CD8-positive, alpha-beta memory T cell (primary cell): ENCODE measurements at regions not wholly inside any gene's neighbourhood (a gene's known extent, or its start where the extent isn't known, plus 50 kb on each side); places are given as distances from the start of the nearest gene placed in this dataset.
"Not testable (repeated sequence)": the region's sequence is repeated elsewhere in the genome, so short reads cannot be mapped to it uniquely, and the experiment has no call there.

Experiments used
- CTCF ChIA-PET: fragments of 350-600 bp; sonication (Branson Sonifier 250); formaldehyde crosslinking; loops from one replicate; lab custom pipeline; 2021; ENCODE audit warnings: antibody characterized with exemption; lab: Charles Lee
- POLR2A ChIA-PET: fragments of 350-600 bp; sonication (Branson Sonifier 250); formaldehyde crosslinking; loops from one replicate; lab custom pipeline; 2021; ENCODE audit warnings: antibody characterized with exemption; lab: Charles Lee
- DNase-seq, 5 donors: peaks; one replicate each; pipeline versions ENCODE4 v3.0.0 to v3.0.0-alpha.2; 2020 to 2022; ENCODE audit warnings: mixed read lengths in 1 of 5
- H3K27ac ChIP-seq: one replicate; pipeline ENCODE4 v1.7.0; 2013; ENCODE audit warnings: low read depth, mild to moderate bottlenecking, low read length, moderate library complexity
- H3K27me3 ChIP-seq: 2 replicates; pipeline ENCODE4 v1.7.0; 2013; ENCODE audit warnings: low read length, mild to moderate bottlenecking; ENCODE audit not compliant: insufficient read depth, poor library complexity, severe bottlenecking
- H3K36me3 ChIP-seq: 2 replicates; pipeline ENCODE4 v1.7.0; 2013; ENCODE audit warnings: mild to moderate bottlenecking, low read length, moderate library complexity; ENCODE audit not compliant: insufficient read depth
- H3K4me1 ChIP-seq: 2 replicates; pipeline ENCODE4 v1.7.0; 2013; ENCODE audit warnings: mild to moderate bottlenecking, low read length, moderate library complexity; ENCODE audit not compliant: insufficient read depth
- H3K4me3 ChIP-seq: 2 replicates; pipeline ENCODE4 v1.7.0; 2013; ENCODE audit warnings: mild to moderate bottlenecking, low read length
- H3K9me3 ChIP-seq: 2 replicates; pipeline ENCODE4 v1.7.0; 2013; ENCODE audit warnings: mild to moderate bottlenecking, low read length
- H3K27ac Mint-ChIP-seq, 8 donors: one replicate each; pipeline ENCODE4 v1.8.0; 2020 to 2021; ENCODE audit warnings: mixed read lengths in 8 of 8, mild to moderate bottlenecking in 6 of 8, inconsistent platforms in 3 of 8, moderate library complexity in 3 of 8
- H3K27me3 Mint-ChIP-seq, 2 donors: one replicate each; pipeline ENCODE4 v1.8.0; 2020 to 2021; ENCODE audit warnings: mixed read lengths in 2 of 2, mild to moderate bottlenecking in 1 of 2, moderate library complexity in 1 of 2
- H3K36me3 Mint-ChIP-seq, 3 donors: one replicate each; pipeline ENCODE4 v1.8.0; 2020 to 2021; ENCODE audit warnings: mixed read lengths in 3 of 3, inconsistent platforms in 1 of 3, mild to moderate bottlenecking in 1 of 3
- H3K4me1 Mint-ChIP-seq, 3 donors: one replicate each; pipeline ENCODE4 v1.8.0; 2020 to 2021; ENCODE audit warnings: mixed read lengths in 3 of 3, inconsistent platforms in 1 of 3, mild to moderate bottlenecking in 1 of 3
- H3K4me3 Mint-ChIP-seq, 7 donors: one replicate each; pipeline ENCODE4 v1.8.0; 2020 to 2021; ENCODE audit warnings: mixed read lengths in 7 of 7, mild to moderate bottlenecking in 6 of 7, moderate library complexity in 4 of 7, inconsistent platforms in 2 of 7
- H3K9me3 Mint-ChIP-seq, 5 donors: one replicate each; pipeline ENCODE4 v1.8.0; 2020 to 2022; ENCODE audit warnings: mixed read lengths in 5 of 5, mild to moderate bottlenecking in 3 of 5, moderate library complexity in 2 of 5, inconsistent platforms in 1 of 5

- Histone ChIP-seq H3K27me3 (no peaks in the 10 kb centered on the region), H3K27ac (no peak overlapping the region), H3K9me3 (no peaks in the 10 kb centered on the region), H3K4me1 (no peaks in the 10 kb centered on the region), H3K36me3 (no peaks in the 10 kb centered on the region), H3K4me3 (no peak overlapping the region)
- no peak for DNase-seq
- Mint-ChIP-seq H3K27me3 (peaks cover 14 to 28% of the 10 kb centered on the region in 2 donors), H3K27ac (no peak overlapping the region), H3K36me3 (peaks cover 0 to 2% (median 0%) of the 10 kb centered on the region in 3 donors), H3K4me1 (no peaks in the 10 kb centered on the region), H3K9me3 (no peaks in the 10 kb centered on the region), H3K4me3 (no peak overlapping the region)
- POLR2A ChIA-PET = no interaction called here
- CTCF ChIA-PET = no interaction called here
Measured at GRCh38 chr11:122202161-122202950, 86.3 kb upstream of the BLID start.

- H3K4me1 Mint-ChIP-seq = no peaks in the 10 kb centered on the region
- POLR2A ChIA-PET = no interaction called here
- H3K4me3 Mint-ChIP-seq = no peak overlapping the region
- peaks cover 11 to 24% of the 10 kb centered on the region in 2 donors for H3K27me3 Mint-ChIP-seq
- Histone ChIP-seq H3K4me1 (no peaks in the 10 kb centered on the region), H3K4me3 (no peak overlapping the region), H3K27ac (no peak overlapping the region), H3K9me3 (no peaks in the 10 kb centered on the region), H3K27me3 (no peaks in the 10 kb centered on the region), H3K36me3 (no peaks in the 10 kb centered on the region)
- CTCF ChIA-PET = no interaction called here
- no peak overlapping the region for H3K27ac Mint-ChIP-seq
- H3K9me3 Mint-ChIP-seq = no peaks in the 10 kb centered on the region
- no peak for DNase-seq
- H3K36me3 Mint-ChIP-seq = peaks cover 0 to 2% (median 0%) of the 10 kb centered on the region in 3 donors
Measured at GRCh38 chr11:122201106-122201505, 85.1 kb upstream of the BLID start.

- no peak overlapping the region for H3K27ac ChIP-seq
- POLR2A ChIA-PET = no interaction called here
- no peak for DNase-seq
- no peak overlapping the region for H3K4me3 ChIP-seq
- no peak overlapping the region for H3K27ac Mint-ChIP-seq
- no peaks in the 10 kb centered on the region for H3K4me1 Mint-ChIP-seq
- no peaks in the 10 kb centered on the region for H3K9me3 ChIP-seq
- H3K36me3 Mint-ChIP-seq = peaks cover 0 to 2% (median 0%) of the 10 kb centered on the region in 3 donors
- no peaks in the 10 kb centered on the region for H3K27me3 ChIP-seq
- no peaks in the 10 kb centered on the region for H3K9me3 Mint-ChIP-seq
- peaks cover 6 to 20% of the 10 kb centered on the region in 2 donors for H3K27me3 Mint-ChIP-seq
- no peaks in the 10 kb centered on the region for H3K36me3 ChIP-seq
- H3K4me3 Mint-ChIP-seq = no peak overlapping the region
- no peaks in the 10 kb centered on the region for H3K4me1 ChIP-seq
- CTCF ChIA-PET = no interaction called here
Measured at GRCh38 chr11:122199661-122200060, 83.6 kb upstream of the BLID start.

GRCh38 chr11:122198291-122198983 is 82.4 kb upstream of the BLID start:
- H3K36me3 Mint-ChIP-seq = peaks cover 0 to 2% (median 0%) of the 10 kb centered on the region in 3 donors
- no peaks in the 10 kb centered on the region for H3K4me1 ChIP-seq
- no peaks in the 10 kb centered on the region for H3K27me3 ChIP-seq
- no peaks in the 10 kb centered on the region for H3K9me3 Mint-ChIP-seq
- H3K4me3 Mint-ChIP-seq = no peak overlapping the region
- no peak for DNase-seq
- POLR2A ChIA-PET = no interaction called here
- H3K4me1 Mint-ChIP-seq = no peaks in the 10 kb centered on the region
- H3K27ac Mint-ChIP-seq = no peak overlapping the region
- H3K27ac ChIP-seq = no peak overlapping the region
- H3K27me3 Mint-ChIP-seq = peaks cover 6 to 12% of the 10 kb centered on the region in 2 donors
- no peaks in the 10 kb centered on the region for H3K9me3 ChIP-seq
- no peaks in the 10 kb centered on the region for H3K36me3 ChIP-seq
- no peak overlapping the region for H3K4me3 ChIP-seq
- CTCF ChIA-PET = no interaction called here

GRCh38 chr11:122197066-122197987 is 81.3 kb upstream of the BLID start:
- H3K27ac ChIP-seq = no peak overlapping the region
- peaks cover 3 to 6% of the 10 kb centered on the region in 2 donors for H3K27me3 Mint-ChIP-seq
- ChIA-PET POLR2A (no interaction called here), CTCF (no interaction called here)
- no peaks in the 10 kb centered on the region for H3K9me3 ChIP-seq
- H3K4me1 ChIP-seq = no peaks in the 10 kb centered on the region
- H3K4me3 Mint-ChIP-seq = no peak overlapping the region
- no peak overlapping the region for H3K4me3 ChIP-seq
- no peaks in the 10 kb centered on the region for H3K27me3 ChIP-seq
- no peaks in the 10 kb centered on the region for H3K9me3 Mint-ChIP-seq
- DNase-seq = no peak
- H3K27ac Mint-ChIP-seq = no peak overlapping the region
- no peaks in the 10 kb centered on the region for H3K36me3 ChIP-seq
- no peaks in the 10 kb centered on the region for H3K4me1 Mint-ChIP-seq
- peaks cover 0 to 2% (median 0%) of the 10 kb centered on the region in 3 donors for H3K36me3 Mint-ChIP-seq

GRCh38 chr11:122195790-122196189 is 79.8 kb upstream of the BLID start:
- Histone ChIP-seq H3K27ac (no peak overlapping the region), H3K4me3 (no peak overlapping the region), H3K4me1 (no peaks in the 10 kb centered on the region), H3K9me3 (no peaks in the 10 kb centered on the region), H3K36me3 (no peaks in the 10 kb centered on the region), H3K27me3 (no peaks in the 10 kb centered on the region)
- peaks cover 0 to 2% (median 0%) of the 10 kb centered on the region in 3 donors for H3K36me3 Mint-ChIP-seq
- no peaks in the 10 kb centered on the region for H3K9me3 Mint-ChIP-seq
- DNase-seq = no peak
- no peaks in the 10 kb centered on the region for H3K4me1 Mint-ChIP-seq
- no peak overlapping the region for H3K27ac Mint-ChIP-seq
- CTCF ChIA-PET = no interaction called here
- H3K27me3 Mint-ChIP-seq = no peaks in the 10 kb centered on the region
- H3K4me3 Mint-ChIP-seq = no peak overlapping the region
- POLR2A ChIA-PET = no interaction called here

- H3K4me1 ChIP-seq, H3K4me3 Mint-ChIP-seq, H3K27me3 Mint-ChIP-seq, H3K9me3 Mint-ChIP-seq, H3K9me3 ChIP-seq, H3K27ac ChIP-seq, POLR2A ChIA-PET, H3K27me3 ChIP-seq, H3K4me1 Mint-ChIP-seq, H3K36me3 Mint-ChIP-seq, CTCF ChIA-PET, H3K36me3 ChIP-seq, H3K4me3 ChIP-seq, DNase-seq: not testable (repeated sequence)
- H3K27ac Mint-ChIP-seq = peak overlapping the region in 1 of 8 donors; percentile 50
Measured at GRCh38 chr11:122193881-122194480, 78.0 kb upstream of the BLID start.
